ENCODE measurements at regions not wholly inside any gene's neighbourhood (a gene's known extent, or its start where the extent isn't known, plus 50 kb on each side); places are given as distances from the start of the nearest gene placed in this dataset.

- TF ChIP-seq ZNF121 (CRISPR knock-in tag; IDR thresholded peaks at IDR 0.05) (no peak), GABPB1 (CRISPR knock-in tag; IDR thresholded peaks at IDR 0.05) (no peak)
Observed at GRCh38 chr19:33902395-33902794, 105.7 kb downstream of the KCTD15 start.
